ENCODE measurements at regions not wholly inside any gene's neighbourhood (a gene's known extent, or its start where the extent isn't known, plus 50 kb on each side); places are given as distances from the start of the nearest gene placed in this dataset.
"Not testable (repeated sequence)": the region's sequence is repeated elsewhere in the genome, so short reads cannot be mapped to it uniquely, and the experiment has no call there.

DNA sequence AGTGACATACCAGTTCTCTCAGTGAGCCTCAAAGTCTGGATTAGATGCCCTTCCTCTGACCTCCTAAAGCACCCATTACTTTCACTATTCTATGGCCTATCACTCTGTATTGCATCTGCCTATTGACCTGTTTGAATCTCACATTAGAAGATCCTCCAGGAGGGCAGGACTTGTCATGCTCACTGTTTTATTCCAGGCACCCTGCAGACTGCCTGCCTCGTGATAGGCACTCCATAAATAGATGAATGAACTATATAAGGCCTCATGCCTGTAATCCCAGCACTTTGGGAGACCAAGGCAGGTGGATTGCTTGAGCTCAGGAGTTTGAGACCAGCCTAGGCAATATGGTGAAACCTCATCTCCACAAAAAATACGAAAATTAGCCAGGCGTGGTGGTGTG is 160.1 kb upstream of the CADM1 start:
- no peak for DNase-seq (ENCODE audit: low read depth in 2 of 2)

DNA sequence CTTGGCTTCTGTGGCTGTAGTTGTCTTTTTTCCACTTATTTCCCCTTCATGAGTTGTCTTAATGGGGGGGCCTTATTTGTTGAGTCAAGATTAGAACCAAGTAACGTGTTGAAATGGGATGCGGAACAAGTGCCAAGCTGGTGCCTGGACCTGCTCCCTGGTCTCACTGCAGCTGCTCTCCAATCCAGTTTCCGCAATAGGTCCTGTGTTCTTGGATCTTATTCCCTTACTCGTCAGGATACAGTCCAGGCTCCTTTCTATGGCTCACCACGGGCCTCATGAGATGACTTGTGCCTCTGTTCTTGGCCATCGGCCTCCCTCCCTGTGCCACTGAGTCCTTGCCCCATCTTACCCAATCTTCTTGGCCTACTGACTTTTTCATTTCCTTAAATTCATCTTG is 159.6 kb upstream of the CADM1 start:
- DNase-seq (ENCODE audit: low read depth in 2 of 2) = no peak

DNA sequence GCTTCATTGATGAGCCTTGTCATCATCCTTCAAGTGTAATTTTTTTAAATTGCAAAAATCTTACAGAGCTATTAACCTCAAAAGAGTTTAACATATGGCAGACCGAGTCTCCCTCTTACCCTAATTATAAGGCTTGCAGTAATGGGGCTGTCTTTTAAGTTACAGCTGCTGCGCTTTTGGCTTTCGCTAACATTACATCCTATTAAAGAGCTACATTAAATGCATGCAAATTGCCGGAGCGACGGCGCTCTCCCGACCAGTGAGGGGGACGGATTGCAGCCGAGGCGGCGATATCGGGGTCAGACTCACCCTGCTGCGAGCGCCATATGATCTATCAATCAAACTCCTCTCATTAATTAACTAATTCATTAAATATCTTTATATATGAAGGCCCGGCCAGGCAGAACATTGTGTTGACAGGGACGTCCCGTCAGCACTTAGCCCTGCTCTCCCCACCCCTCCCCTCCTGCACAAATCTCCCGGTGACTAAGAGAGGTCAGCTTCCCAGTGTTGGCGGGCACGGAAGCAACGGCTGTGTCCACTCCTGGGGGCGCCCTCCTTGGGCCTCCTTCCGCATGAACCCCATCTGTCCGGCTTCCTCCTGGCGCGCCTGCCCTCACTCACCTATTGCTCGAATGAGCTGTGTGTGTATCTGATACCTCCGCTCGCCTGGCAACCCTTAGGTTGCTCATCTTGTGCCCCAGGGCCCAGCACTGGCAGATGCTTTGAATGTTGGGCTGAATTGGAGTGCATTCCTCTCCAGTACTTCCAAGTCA is 156.0 kb upstream of the CADM1 start:
- DNase-seq (ENCODE audit: low read depth in 2 of 2) = no peak

DNA sequence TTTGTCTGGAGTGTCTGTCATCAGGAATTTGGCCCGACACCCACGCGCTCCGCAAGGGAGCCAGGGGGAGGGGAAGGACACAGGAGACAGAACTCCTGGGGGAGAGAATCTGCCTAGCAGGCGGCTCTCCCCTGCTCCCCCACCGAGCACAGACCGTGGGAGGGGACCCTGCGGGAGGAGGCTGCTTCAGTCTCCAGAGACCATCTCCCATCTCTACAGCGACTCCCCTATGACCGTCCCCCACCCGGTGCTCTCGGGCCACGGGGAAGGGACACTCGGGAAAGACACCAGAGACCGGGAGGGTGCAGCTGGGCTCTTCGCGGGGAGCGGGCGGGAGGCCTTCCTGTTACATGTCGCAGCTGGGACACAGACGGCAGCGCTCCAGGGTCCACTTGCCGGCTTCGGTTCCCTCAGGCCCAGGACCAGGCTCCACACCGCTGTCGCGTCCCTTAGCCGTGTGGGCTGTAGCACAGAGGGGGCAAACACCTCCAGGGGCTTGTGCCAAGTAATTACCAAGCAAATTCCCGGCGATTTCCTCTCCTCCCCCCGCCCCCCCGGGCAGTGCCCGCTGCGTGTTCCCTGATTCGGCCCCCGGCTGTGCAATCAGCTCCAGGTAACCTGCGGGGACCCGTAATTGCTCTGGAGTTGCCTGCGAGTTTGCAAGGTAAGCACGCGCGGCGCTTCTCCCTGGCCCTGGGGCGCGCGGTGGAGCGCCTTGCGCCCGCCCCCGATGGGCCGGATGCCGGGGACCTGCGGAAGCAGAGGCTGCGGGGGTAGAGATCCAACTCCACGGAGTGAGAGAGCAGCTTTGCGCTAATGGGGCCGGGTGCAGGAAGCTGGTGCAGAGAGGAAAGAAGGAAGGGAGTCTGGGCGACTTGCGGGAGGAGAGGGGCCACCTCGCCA is 155.1 kb upstream of the CADM1 start:
- peak in 1 of 2 donors; percentile 3 for DNase-seq (ENCODE audit: low read depth in 2 of 2)

DNA sequence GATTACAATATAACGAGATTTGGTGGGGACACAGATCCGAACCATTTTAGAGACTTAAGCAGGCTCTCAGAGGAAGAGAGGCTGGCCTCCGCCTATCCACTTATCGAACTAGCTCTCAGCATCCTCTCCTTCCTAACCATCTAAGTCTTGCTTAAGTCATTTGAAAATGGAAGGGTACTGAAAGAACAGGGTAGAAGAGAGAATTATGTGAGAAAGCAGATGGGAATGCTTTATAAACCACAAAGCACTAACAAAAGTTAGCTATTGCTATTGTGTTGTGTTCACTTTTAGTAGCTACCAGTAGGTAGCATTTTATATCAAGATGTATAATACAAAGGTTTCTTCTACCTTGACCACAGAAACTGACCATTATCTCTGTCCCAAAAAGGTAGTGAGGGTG is 153.4 kb upstream of the CADM1 start:
- no peak for DNase-seq (ENCODE audit: low read depth in 2 of 2)

DNA sequence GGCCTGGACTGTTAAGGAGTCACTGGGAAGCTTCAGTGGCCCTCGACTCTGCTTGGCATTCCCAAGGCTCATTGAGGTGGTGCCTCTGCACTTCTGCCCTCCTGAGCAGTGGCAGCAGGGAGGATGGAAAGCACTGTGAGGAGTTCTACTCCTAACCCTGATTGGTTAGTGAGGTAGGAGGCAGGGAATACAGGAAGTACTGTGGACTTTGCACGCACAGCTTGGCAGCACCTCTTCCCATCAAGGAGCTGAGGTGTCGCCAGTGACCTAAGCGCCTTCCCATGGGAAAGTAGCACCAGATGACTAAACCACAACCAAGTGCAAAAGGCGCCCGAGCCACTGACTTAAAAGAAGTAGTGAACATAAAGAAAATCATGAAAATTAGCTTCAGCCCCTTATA is 152.5 kb upstream of the CADM1 start:
- no peak for DNase-seq (ENCODE audit: low read depth in 2 of 2)

DNA sequence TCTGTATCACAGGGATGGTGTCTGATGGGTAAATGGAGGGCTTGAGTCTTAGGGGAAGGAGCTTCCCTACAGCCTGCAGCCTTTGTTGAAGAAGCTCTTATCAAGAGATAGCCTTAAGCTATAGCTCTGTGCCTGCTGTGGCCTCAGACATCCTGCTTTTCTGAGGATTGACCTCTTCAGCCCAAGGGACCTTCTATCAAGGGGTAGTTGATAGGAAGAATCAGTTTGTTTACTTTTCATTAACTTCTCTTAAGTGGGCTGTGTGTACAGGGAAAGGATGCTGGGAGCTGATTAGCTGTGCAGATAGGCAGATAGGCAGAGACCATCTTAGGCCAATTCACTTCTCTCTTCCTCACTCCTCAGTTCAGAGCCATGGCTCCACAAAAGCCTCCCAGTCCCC is 151.8 kb upstream of the CADM1 start:
- DNase-seq (ENCODE audit: low read depth in 2 of 2) = no peak

DNA sequence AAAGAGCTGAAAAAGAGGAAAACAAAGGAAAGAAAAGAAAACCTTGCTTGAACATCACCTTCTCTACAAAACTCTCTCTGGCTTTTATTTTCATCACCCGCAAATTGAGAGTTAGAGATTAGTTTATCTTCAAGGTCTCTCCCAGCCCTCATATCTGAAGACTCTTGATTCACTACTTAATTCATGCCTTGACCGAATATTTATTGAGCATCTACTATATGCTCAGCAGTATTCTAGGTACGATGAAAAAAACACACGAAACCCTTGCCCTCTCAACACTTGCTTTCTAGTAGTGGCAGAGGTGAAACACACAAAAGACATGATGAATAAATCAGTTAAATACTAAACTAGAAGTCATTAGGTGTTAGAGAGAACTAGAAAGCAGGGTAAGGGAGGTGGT is 150.6 kb upstream of the CADM1 start:
- no peak for DNase-seq (ENCODE audit: low read depth in 2 of 2)

DNA sequence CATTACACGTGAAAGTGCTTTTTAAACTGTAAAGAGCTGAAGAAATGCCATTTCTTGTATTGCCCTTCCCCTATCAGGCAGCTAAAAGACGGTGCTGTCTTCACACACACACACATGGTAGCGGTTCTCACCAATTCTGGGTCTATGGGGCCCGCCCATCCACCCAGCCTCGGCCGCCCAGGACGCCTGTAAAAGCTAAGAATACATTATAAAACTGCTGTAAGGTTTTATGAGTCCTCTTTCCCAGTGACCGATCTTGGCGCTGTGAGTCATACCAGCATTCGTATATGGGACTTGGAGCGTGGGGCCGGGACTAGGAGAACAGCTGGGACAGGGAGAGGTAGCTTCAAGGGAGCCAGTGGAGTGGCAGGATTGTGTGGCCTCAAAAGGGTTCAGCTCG is 149.7 kb upstream of the CADM1 start:
- DNase-seq (ENCODE audit: low read depth in 2 of 2) = no peak

DNA sequence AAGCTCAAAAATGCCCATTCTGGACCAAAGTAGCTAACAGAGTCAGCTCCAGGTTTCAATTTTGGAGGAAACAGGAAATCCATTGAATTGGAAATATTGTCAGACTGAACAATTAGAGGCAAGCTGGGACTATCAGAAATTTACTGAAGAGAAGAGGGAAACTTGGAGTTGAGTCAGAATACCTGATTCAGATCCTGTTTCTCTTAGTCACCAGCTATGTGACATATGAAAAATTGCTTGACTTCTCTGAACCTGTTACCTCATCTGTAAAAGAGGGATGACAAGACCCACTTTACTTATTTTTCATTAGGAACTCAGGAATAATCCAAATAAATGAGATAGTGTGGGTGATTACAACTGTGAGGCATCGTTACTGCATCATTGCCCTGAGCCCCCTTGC is 148.9 kb upstream of the CADM1 start:
- DNase-seq (ENCODE audit: low read depth in 2 of 2) = no peak

DNA sequence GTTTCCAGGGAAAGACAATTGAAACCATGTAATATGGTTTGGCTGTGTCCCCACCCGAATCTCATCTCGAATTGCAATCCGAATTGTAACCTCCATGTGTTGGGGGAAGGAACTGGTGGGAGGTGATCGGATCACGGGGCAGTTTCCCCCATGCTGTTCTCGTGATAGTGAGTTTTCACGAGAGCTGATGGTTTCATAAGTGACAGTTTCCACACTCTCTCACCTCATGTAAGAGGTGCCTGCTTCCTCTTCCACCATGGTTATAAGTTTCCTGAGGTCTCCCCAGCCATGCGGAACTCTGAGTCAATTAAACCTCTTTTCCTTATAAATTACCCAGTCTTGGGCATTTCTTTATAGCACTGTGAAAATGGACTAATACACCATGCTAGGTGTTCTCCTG is 148.3 kb upstream of the CADM1 start:
- no peak for DNase-seq (ENCODE audit: low read depth in 2 of 2)

DNA sequence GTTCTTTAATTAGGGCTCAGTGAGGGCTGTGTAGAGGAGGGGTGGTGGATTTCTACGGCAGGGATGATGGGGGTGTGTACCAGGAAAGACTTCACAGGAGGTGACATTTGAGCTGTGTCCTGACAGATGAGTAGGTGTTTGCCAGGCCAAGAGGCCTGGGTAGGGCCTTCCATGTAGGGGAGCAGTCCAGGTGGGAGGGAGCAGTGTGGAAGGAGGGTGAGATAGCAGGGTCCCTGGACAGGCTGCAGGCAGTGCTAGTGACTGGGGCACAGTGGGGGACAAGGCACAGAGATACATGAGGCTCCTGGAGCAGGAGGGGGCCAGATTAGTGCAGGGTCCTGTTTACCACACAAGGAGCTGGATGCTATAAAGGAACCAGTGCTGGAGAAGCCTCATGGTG is 147.9 kb upstream of the CADM1 start:
- no peak for DNase-seq (ENCODE audit: low read depth in 2 of 2)

DNA sequence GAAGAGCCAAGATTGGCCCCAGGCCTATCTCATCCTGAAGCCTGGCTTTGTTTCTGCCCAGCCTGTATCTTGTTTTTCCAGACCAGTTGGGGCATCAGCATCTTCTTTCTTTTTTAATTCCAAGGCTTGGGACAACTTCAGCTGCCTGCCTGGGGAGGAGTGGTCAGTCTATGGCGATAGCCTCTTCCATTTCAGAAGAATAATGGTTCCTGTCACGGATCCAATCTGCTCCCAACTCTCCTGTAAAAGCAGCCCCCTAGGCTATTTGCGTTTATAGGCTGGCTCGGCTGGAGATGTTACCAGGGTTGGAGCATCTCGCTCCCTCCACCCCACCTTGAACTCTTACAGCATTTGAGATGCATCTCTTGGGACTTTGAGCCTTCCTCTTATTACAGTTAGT is 145.2 kb upstream of the CADM1 start:
- no peak for DNase-seq (ENCODE audit: low read depth in 2 of 2)

DNA sequence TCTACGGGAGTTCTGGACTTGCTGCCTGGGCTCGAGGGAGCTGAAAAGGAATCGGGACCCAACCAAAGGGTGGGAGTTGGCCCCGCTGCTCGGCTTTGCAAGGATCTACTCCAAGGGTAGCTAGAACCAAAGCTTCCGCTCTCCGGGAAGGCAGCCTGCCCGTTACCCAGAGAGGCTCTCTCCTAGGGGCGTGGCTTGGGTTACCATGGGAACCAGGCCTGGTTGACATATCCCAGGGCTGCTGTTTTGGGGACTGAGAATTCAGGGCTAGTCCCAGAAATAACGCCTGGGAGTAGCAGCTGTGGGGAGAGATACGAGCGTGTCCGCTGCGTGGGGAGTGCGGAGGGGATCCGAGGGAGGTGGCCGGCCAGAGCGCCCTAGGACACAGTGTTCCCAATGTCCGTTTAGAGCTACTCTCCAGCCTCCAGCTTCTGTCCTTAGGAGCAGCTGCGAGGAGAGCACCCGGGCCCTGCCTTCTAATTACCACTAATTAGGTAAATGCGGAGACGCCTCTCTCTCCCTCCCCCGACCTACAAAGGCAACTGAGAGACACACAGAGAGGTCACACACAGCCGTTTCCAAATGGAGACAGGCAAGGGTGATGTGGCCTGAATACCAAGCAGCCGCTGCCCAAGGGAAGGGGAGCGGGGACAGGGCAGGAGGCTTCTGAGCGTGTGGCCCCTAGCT is 141.6 kb upstream of the CADM1 start:
- DNase-seq (ENCODE audit: low read depth in 2 of 2) = no peak

DNA sequence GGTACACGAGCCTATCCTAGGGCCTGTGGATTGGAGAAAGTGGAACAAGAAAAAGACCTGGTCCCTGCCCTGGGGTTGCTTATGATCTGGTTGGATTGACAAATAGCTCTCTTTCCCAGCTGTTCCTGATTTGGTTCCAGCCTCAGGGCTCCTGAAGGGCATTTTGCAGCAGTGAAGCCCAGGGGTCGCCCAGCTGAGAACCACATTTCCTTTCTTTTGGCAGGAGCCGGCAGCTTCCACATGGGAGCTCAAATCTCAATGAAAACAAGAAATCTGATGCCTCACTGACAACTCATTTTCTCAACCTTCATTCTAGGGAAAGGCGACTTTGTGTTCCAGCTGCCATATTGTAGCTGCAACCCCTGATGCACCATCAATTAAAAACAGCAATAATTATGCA is 140.6 kb upstream of the CADM1 start:
- DNase-seq (ENCODE audit: low read depth in 2 of 2) = no peak

DNA sequence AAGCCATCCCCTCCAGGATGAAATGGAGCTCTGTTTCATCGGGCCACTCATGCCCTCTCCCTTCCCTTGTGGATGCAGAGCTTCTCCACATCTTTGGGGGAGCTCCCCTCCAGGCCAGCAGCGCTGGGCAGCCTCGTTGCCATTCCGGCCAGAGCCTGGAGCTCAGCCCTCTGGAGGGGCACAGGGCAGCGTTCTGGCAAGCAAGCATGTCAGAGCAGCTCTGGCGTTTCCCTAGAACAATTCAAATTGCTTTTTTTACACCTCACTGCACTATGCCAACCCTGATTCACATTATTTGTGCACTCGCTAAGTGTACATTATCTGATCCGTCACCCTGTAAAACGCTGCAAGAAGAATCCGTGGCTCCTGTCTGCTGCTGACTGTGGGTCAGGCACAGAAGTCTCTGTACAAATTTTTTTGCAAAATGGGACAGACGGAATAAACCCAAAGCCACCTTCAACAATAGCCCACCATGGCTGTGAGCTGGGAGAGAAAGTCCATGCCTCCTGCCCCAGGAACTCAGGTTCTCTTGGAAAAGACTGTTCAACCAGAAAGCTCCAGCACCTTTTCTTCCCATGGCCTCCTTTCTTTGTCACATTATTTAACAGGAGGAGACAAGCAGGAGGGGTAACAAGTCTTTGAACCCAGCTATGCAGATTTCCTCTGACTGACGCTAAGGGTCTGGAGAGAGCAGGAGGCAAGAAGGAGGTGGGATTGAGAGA is 139.5 kb upstream of the CADM1 start:
- DNase-seq (ENCODE audit: low read depth in 2 of 2) = no peak

DNA sequence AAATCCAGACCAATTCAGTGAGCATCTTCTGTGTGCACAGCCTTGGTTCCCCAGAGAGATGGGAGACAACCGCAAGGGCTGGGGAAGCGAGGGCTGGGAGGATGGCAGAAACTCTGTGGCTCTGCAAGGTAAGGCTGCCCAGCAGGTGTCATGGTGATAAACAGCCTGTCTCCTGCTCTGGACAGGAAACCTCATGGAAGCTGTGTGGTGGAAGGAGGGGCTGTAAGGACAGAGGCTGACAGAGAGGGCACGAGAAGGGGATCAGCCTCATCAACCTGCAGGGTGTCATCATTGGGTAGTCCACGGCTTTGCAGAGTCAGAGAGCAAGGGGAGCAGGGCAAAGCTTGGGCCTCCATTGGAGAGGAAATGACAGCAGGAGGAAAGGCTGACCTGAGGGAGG is 138.4 kb upstream of the CADM1 start:
- no peak for DNase-seq (ENCODE audit: low read depth in 2 of 2)

DNA sequence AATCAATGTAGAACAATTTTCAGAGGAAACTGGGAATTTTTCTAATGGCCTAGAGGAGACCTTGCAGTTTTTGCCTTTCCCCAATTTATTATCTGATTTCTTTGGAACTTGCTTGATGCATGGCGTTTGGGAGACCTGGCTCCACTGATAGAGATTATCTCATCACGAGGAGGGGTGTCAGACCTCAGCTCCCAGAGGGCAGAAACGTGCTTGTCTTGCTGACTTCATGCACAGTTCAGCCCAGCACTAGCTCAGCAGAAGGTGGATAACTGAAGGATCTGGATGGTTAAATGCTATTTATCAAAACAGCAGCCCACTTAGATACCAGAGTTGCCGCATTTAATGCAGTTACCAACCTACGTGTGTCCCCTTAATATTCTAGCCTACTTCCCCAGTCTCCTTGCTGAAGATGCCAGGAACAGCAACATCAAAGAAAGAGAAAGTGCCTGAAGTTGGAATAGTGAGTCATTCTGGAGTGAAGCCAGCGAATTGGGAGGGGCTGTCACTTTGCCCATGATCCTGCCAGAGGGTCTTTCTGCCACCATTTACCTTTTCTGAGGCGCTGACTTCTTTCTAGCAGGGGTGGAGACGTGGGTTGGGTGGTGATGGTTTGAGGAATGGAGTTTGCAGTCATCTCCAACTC is 133.5 kb upstream of the CADM1 start:
- DNase-seq (ENCODE audit: low read depth in 2 of 2) = no peak

DNA sequence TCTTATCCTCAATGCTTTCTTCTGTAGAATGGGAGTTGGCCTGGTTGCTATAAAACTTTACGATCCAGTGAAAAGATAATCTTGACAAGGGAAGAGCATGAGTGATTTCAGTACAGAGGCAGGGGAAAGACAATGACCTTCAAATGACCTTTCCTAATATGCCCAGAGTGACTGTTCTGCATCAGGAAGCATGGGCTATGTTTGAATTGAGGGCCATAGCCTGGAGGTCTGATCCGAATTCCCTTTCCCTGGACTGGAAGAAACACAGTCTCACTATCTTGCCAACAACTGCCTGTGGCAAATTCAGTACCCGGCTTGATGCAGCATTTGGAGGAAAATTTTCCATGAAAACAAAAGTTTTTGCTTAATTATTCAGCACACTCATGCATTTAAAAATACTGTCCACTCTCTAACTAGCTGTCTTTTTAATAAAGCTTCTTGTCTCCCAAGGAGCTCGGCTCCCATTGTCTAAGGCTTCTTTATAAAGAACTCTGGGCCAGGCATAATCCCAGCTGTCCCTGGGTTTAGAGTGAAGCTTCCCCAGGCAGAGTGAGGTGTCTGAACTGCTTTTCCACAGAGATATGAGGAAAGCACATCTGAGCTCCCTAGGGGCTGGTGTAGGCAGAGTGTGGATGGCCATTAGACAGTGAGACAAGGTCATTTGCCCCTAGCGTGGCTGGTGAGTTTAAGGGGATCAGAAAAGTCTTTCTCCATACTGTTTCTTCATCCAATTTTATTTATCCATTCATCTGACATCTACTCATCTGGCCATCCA is 132.7 kb upstream of the CADM1 start:
- DNase-seq (ENCODE audit: low read depth in 2 of 2) = no peak

DNA sequence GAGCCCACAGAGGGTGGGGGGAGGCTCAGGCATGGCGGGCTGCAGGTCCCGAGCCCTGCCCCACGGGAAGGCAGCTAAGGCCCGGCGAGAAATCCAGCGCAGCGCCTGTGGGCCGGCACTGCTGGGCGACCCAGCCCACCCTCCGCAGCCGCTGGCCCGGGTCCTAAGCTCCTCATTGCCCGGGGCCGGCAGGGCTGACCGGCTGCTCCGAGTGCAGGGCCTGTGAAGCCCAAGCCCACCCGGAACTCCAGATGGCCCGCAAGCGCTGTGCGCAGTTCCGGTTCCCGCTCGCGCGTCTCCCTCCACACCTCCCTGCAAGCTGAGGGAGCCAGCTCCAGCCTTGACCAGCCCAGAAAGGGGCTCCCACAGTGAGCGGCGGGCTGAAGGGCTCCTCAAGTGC is 129.8 kb upstream of the CADM1 start:
- not testable (repeated sequence) for DNase-seq (ENCODE audit: low read depth in 2 of 2)

DNA sequence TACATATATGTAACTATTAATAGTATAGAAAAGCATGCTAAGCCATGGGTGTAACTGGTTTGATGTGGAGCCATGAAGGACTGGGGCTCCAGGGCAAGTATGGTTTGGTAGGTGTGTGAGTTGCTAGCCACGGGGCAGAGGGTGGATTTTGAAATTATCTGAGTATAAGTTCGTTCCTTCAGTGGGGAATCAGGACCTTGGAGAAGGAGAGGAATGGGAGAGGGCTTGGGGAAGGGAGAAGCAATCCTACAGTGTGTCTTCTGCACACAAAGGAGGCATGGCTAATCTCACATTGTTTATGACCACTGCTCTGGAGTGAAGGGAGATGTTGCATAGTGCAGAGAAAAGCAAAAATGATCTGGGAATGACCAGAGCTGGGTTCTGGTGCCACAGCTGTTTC is 127.8 kb upstream of the CADM1 start:
- no peak for DNase-seq (ENCODE audit: low read depth in 2 of 2)
